AG09319 (cell line): ENCODE measurements at regions not wholly inside any gene's neighbourhood (a gene's known extent, or its start where the extent isn't known, plus 50 kb on each side); places are given as distances from the start of the nearest gene placed in this dataset.

Experiments
- DNase-seq: peaks from one replicate; pipeline ENCODE4 v3.0.0-alpha.2; 2010; ENCODE audit warnings: low read depth; ENCODE audit errors: extremely low read depth
- CTCF ChIP-seq: IDR thresholded peaks from 2 replicates; pipeline ENCODE4 v1.5.1; 2011; ENCODE audit warnings: low read depth, mild to moderate bottlenecking, inconsistent platforms, low read length, moderate library complexity

- no peak for DNase-seq
- no peak for TF ChIP-seq CTCF
Observed at GRCh38 chr2:42925742-42926433, 133.5 kb upstream of the HAAO start.

- TF ChIP-seq CTCF, result no peak
- no peak for DNase-seq
Observed at GRCh38 chr2:42924418-42924886, 132.1 kb upstream of the HAAO start.

- DNase-seq, result no peak
- peak; percentile 9 for TF ChIP-seq CTCF
Observed at GRCh38 chr2:42923580-42924417, 131.4 kb upstream of the HAAO start.

GRCh38 chr2:42922790-42923579 lies 130.6 kb upstream of the HAAO start:
- peak; percentile 75 for DNase-seq
- TF ChIP-seq CTCF, result no peak

GRCh38 chr2:42922293-42922692 lies 129.9 kb upstream of the HAAO start:
- DNase-seq, result no peak
- TF ChIP-seq CTCF, result no peak

- DNase-seq, result no peak
- no peak for TF ChIP-seq CTCF
Observed at GRCh38 chr2:42921721-42922120, 129.3 kb upstream of the HAAO start.
